ENCODE measurements at regions not wholly inside any gene's neighbourhood (a gene's known extent, or its start where the extent isn't known, plus 50 kb on each side); places are given as distances from the start of the nearest gene placed in this dataset.
"Not testable (repeated sequence)": the region's sequence is repeated elsewhere in the genome, so short reads cannot be mapped to it uniquely, and the experiment has no call there.

DNA sequence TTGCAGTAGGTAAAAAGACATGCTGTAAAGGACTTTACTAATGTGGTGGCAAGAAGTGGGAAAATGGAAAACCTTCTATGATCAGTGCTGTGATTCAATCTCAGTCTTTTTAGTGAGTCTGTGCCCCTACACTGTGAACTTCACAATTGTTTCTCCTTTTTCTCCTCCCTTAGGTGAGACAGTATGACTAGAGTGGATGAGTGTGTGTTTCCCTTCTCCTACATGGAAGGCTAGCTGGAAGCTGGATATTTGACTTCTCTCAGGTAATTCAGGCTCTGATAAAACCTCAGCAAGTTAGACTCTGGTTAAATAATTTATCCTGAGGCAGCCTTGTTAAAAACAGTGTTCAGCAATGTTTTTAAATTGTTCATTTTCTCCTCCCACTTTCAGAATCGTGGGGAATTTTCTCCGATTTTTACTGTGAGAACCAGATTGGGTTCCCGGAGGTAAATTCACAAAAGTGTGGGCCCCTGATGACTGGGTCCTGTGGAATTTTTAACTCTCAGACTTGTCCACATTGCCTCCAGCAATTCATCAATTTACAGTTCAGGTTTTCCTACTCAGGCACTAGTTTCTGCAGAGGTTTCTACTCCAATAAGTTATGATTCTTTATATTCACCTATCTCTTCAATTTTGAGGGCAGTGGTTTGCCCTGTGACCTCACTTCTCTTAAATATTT lies 149.1 kb upstream of the PIK3R1 start:
- intact Hi-C loops (cut with DNase I, micrococcal nuclease), result no loop called here
- no peak for ATAC-seq (ENCODE audit: poor library complexity)
- no peak overlapping the region for H3K4me3 ChIP-seq (ENCODE audit: low read length)
- CTCF ChIA-PET, result no interaction called here
- H3K27me3 ChIP-seq (ENCODE audit: control insufficient read depth in 1 of 2, insufficient read depth in 2 of 2, low read length in 2 of 2), result no peaks in the 10 kb centered on the region
- no peaks in the 10 kb centered on the region for H3K36me3 Mint-ChIP-seq (ENCODE audit: low read depth)
- no peaks in the 10 kb centered on the region for H3K36me3 ChIP-seq (ENCODE audit: insufficient read depth, low read length)
- H3K9me3 Mint-ChIP-seq, result peaks cover 8% of the 10 kb centered on the region
- no peak for DNase-seq
- TF ChIP-seq, protein P1, sequence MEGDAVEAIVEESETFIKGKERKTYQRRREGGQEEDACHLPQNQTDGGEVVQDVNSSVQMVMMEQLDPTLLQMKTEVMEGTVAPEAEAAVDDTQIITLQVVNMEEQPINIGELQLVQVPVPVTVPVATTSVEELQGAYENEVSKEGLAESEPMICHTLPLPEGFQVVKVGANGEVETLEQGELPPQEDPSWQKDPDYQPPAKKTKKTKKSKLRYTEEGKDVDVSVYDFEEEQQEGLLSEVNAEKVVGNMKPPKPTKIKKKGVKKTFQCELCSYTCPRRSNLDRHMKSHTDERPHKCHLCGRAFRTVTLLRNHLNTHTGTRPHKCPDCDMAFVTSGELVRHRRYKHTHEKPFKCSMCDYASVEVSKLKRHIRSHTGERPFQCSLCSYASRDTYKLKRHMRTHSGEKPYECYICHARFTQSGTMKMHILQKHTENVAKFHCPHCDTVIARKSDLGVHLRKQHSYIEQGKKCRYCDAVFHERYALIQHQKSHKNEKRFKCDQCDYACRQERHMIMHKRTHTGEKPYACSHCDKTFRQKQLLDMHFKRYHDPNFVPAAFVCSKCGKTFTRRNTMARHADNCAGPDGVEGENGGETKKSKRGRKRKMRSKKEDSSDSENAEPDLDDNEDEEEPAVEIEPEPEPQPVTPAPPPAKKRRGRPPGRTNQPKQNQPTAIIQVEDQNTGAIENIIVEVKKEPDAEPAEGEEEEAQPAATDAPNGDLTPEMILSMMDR (IDR thresholded peaks at IDR 0.05), result no peak
- H3K4me1 ChIP-seq (ENCODE audit: insufficient read depth, low read length), result no peaks in the 10 kb centered on the region
- POLR2A ChIA-PET, result no interaction called here
- H3K27ac Mint-ChIP-seq, result no peak overlapping the region
- no peak overlapping the region for H3K27ac ChIP-seq (ENCODE audit: low read depth in 1 of 2, low read length in 2 of 2)
- no peak overlapping the region for H3K4me3 Mint-ChIP-seq
- H3K4me1 Mint-ChIP-seq (ENCODE audit: low read depth), result no peaks in the 10 kb centered on the region
- no peaks in the 10 kb centered on the region for H3K9me3 ChIP-seq (ENCODE audit: control insufficient read depth in 1 of 2, insufficient read depth in 1 of 2, low read length in 2 of 2)
- peaks cover 4% of the 10 kb centered on the region for H3K27me3 Mint-ChIP-seq

DNA sequence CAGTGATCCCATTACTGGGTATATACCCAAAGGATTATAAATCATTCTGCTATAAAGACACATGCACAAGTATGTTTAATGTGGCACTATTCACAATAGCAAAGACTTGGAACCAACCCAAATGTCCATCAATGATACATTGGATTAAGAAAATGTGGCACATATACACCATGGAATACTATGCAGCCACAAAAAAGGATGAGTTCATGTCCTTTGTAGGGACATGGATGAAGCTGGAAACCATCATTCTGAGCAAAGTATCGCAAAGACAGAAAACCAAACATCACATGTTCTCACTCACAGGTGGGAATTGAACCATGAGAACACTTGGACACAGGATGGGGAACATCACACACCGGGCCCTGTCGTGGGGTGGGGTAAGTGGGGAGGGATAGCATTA lies 150.2 kb upstream of the PIK3R1 start:
- H3K27me3 ChIP-seq (ENCODE audit: control insufficient read depth in 1 of 2, insufficient read depth in 2 of 2, low read length in 2 of 2); H3K27me3 Mint-ChIP-seq; intact Hi-C loops (cut with DNase I, micrococcal nuclease); H3K4me1 ChIP-seq (ENCODE audit: insufficient read depth, low read length); POLR2A ChIA-PET; CTCF ChIA-PET; H3K27ac ChIP-seq (ENCODE audit: low read depth in 1 of 2, low read length in 2 of 2); H3K4me3 Mint-ChIP-seq; H3K4me1 Mint-ChIP-seq (ENCODE audit: low read depth); H3K27ac Mint-ChIP-seq; ATAC-seq (ENCODE audit: poor library complexity); H3K4me3 ChIP-seq (ENCODE audit: low read length); H3K9me3 ChIP-seq (ENCODE audit: control insufficient read depth in 1 of 2, insufficient read depth in 1 of 2, low read length in 2 of 2); DNase-seq; H3K36me3 Mint-ChIP-seq (ENCODE audit: low read depth); H3K36me3 ChIP-seq (ENCODE audit: insufficient read depth, low read length): not testable (repeated sequence)
- H3K9me3 Mint-ChIP-seq, result peaks cover 13% of the 10 kb centered on the region

DNA sequence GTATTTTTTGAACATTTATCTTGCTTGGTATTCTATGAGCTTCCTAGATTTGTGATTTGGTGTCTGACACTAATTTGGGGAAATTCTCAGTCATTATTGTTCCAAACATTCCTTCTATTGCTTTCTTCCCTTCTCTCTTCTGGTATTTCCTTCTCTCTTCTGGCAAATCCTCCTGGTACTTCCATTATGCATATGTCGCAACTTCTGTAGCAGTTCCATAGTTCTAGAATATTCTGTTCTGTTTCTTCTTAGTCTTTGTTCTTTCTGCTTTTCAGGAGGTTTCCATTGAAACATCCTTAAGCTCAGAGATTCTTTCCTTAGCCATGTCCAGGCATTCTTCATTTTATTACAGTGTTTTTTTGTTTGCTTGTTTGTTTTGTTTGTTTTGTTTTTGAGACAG lies 155.2 kb upstream of the PIK3R1 start:
- intact Hi-C loops (cut with DNase I, micrococcal nuclease), result no loop called here
- Mint-ChIP-seq H3K27me3 (peaks cover 4% of the 10 kb centered on the region), H3K4me3 (no peak overlapping the region), H3K4me1 (ENCODE audit: low read depth) (no peaks in the 10 kb centered on the region), H3K36me3 (ENCODE audit: low read depth) (no peaks in the 10 kb centered on the region), H3K9me3 (peaks cover 10% of the 10 kb centered on the region), H3K27ac (no peak overlapping the region)
- TF ChIP-seq, protein P1 (IDR thresholded peaks at IDR 0.05), result no peak
- DNase-seq, result no peak
- H3K27me3 ChIP-seq (ENCODE audit: control insufficient read depth in 1 of 2, insufficient read depth in 2 of 2, low read length in 2 of 2), result peaks cover 0 to 3% of the 10 kb centered on the region in 2 experiments
- no peaks in the 10 kb centered on the region for H3K36me3 ChIP-seq (ENCODE audit: insufficient read depth, low read length)
- H3K4me3 ChIP-seq (ENCODE audit: low read length), result no peak overlapping the region
- ATAC-seq (ENCODE audit: poor library complexity), result no peak
- H3K27ac ChIP-seq (ENCODE audit: low read depth in 1 of 2, low read length in 2 of 2), result no peak overlapping the region
- POLR2A ChIA-PET, result no interaction called here
- H3K9me3 ChIP-seq (ENCODE audit: control insufficient read depth in 1 of 2, insufficient read depth in 1 of 2, low read length in 2 of 2), result no peaks in the 10 kb centered on the region
- CTCF ChIA-PET, result no interaction called here
- no peaks in the 10 kb centered on the region for H3K4me1 ChIP-seq (ENCODE audit: insufficient read depth, low read length)

DNA sequence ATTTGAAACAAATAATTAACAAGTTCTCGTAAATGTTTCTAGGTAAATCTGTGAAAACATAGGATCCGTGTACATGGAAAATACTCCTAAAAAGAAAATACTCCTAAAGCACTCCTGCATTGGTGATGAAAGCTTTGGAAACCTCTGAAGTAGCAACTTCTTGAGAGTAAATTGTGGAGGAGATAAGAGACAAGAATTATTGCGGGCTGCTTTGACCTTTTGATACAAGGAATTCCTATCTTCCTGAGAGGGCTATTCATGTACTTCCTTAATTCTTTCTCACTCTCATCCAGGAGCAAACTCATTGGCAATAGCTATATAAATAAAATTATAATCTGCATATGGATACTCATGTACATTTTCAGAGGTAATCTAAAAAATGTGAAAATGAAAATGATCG lies 158.4 kb upstream of the PIK3R1 start:
- no peak overlapping the region for H3K27ac ChIP-seq (ENCODE audit: low read depth in 1 of 2, low read length in 2 of 2)
- Mint-ChIP-seq H3K27me3 (peaks cover 1% of the 10 kb centered on the region), H3K4me3 (no peak overlapping the region), H3K36me3 (ENCODE audit: low read depth) (no peaks in the 10 kb centered on the region), H3K4me1 (ENCODE audit: low read depth) (no peaks in the 10 kb centered on the region), H3K27ac (no peak overlapping the region), H3K9me3 (peaks cover 5% of the 10 kb centered on the region)
- H3K4me3 ChIP-seq (ENCODE audit: low read length), result no peak overlapping the region
- POLR2A ChIA-PET, result no interaction called here
- H3K4me1 ChIP-seq (ENCODE audit: insufficient read depth, low read length), result no peaks in the 10 kb centered on the region
- no peaks in the 10 kb centered on the region for H3K36me3 ChIP-seq (ENCODE audit: insufficient read depth, low read length)
- DNase-seq (no peak), ATAC-seq (ENCODE audit: poor library complexity) (no peak)
- H3K27me3 ChIP-seq (ENCODE audit: control insufficient read depth in 1 of 2, insufficient read depth in 2 of 2, low read length in 2 of 2), result peaks cover 0 to 3% of the 10 kb centered on the region in 2 experiments
- no peaks in the 10 kb centered on the region for H3K9me3 ChIP-seq (ENCODE audit: control insufficient read depth in 1 of 2, insufficient read depth in 1 of 2, low read length in 2 of 2)
- CTCF ChIA-PET, result no interaction called here
- TF ChIP-seq, protein P1 (IDR thresholded peaks at IDR 0.05), result no peak
- intact Hi-C loops (cut with DNase I, micrococcal nuclease), result no loop called here

All from CD4-positive, alpha-beta T cell (primary cell).